Keratinocyte (primary cell): ENCODE measurements at regions not wholly inside any gene's neighbourhood (a gene's known extent, or its start where the extent isn't known, plus 50 kb on each side); places are given as distances from the start of the nearest gene placed in this dataset.

ENCODE experiments used
- DNase-seq: peaks from one replicate; pipeline ENCODE4 v3.0.0-alpha.2; 2011; ENCODE audit warnings: low read depth, missing footprints, low spot score
- FAIRE-seq: peaks from 2 replicates; lab custom pipeline; 2011; peaks lifted over from hg19 to GRCh38; lab: Jason Lieb, UNC
- H2AFZ ChIP-seq: 2 replicates; pipeline ENCODE4 v1.6.0; 2012; ENCODE audit warnings: low read length, control low read depth, inconsistent platforms; ENCODE audit not compliant: control insufficient read depth
- H3K27ac ChIP-seq: 2 replicates; pipeline ENCODE4 v1.5.1; 2011; ENCODE audit warnings: low read length; ENCODE audit not compliant: control insufficient read depth, insufficient read depth
- H3K27me3 ChIP-seq: 3 replicates; pipeline ENCODE4 v1.6.0; 2011; ENCODE audit warnings: low read length; ENCODE audit not compliant: control insufficient read depth, insufficient read depth; ENCODE audit errors: extremely low read depth
- H3K36me3 ChIP-seq, 2 experiments: 2 replicates in 1 of 2; 3 replicates in 1 of 2; pipeline ENCODE4 v1.5.1; 2011; ENCODE audit warnings: low read length in 2 of 2, mild to moderate bottlenecking in 1 of 2; ENCODE audit not compliant: control insufficient read depth in 2 of 2, insufficient read depth in 2 of 2; ENCODE audit errors: extremely low read depth in 1 of 2
- H3K4me1 ChIP-seq: 3 replicates; pipeline ENCODE4 v1.5.1; 2011; ENCODE audit warnings: low read length; ENCODE audit not compliant: control insufficient read depth, insufficient read depth; ENCODE audit errors: extremely low read depth
- H3K4me2 ChIP-seq: 3 replicates; pipeline ENCODE4 v1.6.0; 2011; ENCODE audit warnings: low read depth, low read length; ENCODE audit not compliant: control insufficient read depth, insufficient read depth; ENCODE audit errors: extremely low read depth
- H3K4me3 ChIP-seq, 3 experiments: fragments of 200-600 bp in 1 of 3; sonication (generic) in 1 of 3; 2 replicates in 2 of 3; 3 replicates in 1 of 3; pipeline ENCODE4 v1.5.1; 2011 to 2016; ENCODE audit warnings: low read length in 3 of 3, mild to moderate bottlenecking in 3 of 3, control low read depth in 2 of 3, inconsistent platforms in 1 of 3, low read depth in 1 of 3, mixed read lengths in 1 of 3, mixed run types in 1 of 3, moderate library complexity in 1 of 3; ENCODE audit not compliant: control insufficient read depth in 2 of 3, insufficient read depth in 2 of 3; ENCODE audit errors: extremely low read depth in 1 of 3
- H3K79me2 ChIP-seq: 2 replicates; pipeline ENCODE4 v1.6.0; 2012; ENCODE audit warnings: low read length; ENCODE audit not compliant: control insufficient read depth, insufficient read depth
- H3K9ac ChIP-seq: 3 replicates; pipeline ENCODE4 v1.6.0; 2011; ENCODE audit warnings: low read length; ENCODE audit not compliant: control insufficient read depth, insufficient read depth; ENCODE audit errors: extremely low read depth
- H3K9me1 ChIP-seq: 3 replicates; pipeline ENCODE4 v1.6.0; 2011; ENCODE audit warnings: low read length; ENCODE audit not compliant: control insufficient read depth, insufficient read depth; ENCODE audit errors: extremely low read depth
- H3K9me3 ChIP-seq: 2 replicates; pipeline ENCODE4 v1.5.1; 2012; ENCODE audit warnings: low read depth, low read length; ENCODE audit not compliant: control insufficient read depth
- H4K20me1 ChIP-seq: 3 replicates; pipeline ENCODE4 v1.6.0; 2011; ENCODE audit warnings: low read length; ENCODE audit not compliant: control insufficient read depth, insufficient read depth; ENCODE audit errors: extremely low read depth
- CTCF ChIP-seq, 3 experiments: IDR thresholded peaks in 1 of 3; conservative IDR thresholded peaks in 1 of 3; optimal IDR thresholded peaks in 1 of 3; 2 replicates in 2 of 3; 3 replicates in 1 of 3; pipeline versions ENCODE3 to v1.5.1; 2011; ENCODE audit warnings: low read length in 3 of 3, mild to moderate bottlenecking in 3 of 3, moderate library complexity in 2 of 3, control low read depth in 1 of 3, inconsistent platforms in 1 of 3; ENCODE audit not compliant: insufficient read depth in 2 of 3; ENCODE audit errors: extremely low read depth in 1 of 3
- EZH2 ChIP-seq: IDR thresholded peaks from one replicate; pipeline ENCODE4 v1.6.1; 2012; ENCODE audit warnings: inconsistent platforms, mild to moderate bottlenecking, low read length, moderate library complexity
- dilution Hi-C: fragments of 300-500 bp; cut with MboI; formaldehyde crosslinking; loops from one replicate; pipeline ENCODE4 v1.7.0; 2020; ENCODE audit warnings: low sequenced_read_pairs; ENCODE audit not compliant: extremely low pct_ligation_motif_present

DNA sequence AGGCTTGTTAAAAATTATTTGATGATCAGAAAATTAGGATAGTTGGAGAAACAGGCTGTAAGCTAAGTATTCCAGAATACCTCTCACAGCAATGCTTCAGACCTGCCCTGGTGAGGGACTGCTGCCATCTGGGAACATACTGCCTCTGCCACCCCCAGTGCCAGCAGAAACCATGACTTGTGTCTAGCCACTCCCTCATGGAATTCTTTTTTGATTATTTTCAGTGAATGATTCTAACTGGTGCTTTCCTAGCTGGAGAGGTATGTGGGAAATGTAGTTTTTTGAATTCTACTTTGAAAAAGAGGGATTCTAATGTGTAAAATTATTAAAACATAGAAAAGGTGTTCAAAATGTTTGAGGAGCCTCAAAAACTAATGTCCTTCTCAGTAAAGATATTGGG, 126.3 kb downstream of the HMHB1 start:
- DNase-seq (no peak), FAIRE-seq (no peak)
- no peak overlapping the region for H3K4me3 ChIP-seq
- H3K4me2 ChIP-seq = no peak overlapping the region
- H3K4me1 ChIP-seq = peaks cover 6% of the 10 kb centered on the region
- no peak overlapping the region for H3K9ac ChIP-seq
- no peaks in the 10 kb centered on the region for H3K36me3 ChIP-seq
- no peaks in the 10 kb centered on the region for H3K9me1 ChIP-seq
- TF ChIP-seq CTCF (optimal IDR thresholded peaks at IDR 0.05 in 1 of 3, IDR thresholded peaks at IDR 0.05 in 1 of 3, conservative IDR thresholded peaks at IDR 0.05 in 1 of 3; ENCODE audit: extremely low read depth in 1 of 3, insufficient read depth in 2 of 3, low read length in 3 of 3) (no peak), EZH2 (no peak)
- H2AFZ ChIP-seq = no peak overlapping the region
- no peak overlapping the region for H3K27ac ChIP-seq
- H3K9me3 ChIP-seq = no peaks in the 10 kb centered on the region
- H3K27me3 ChIP-seq = no peaks in the 10 kb centered on the region
- dilution Hi-C loops = loop anchor here (25.0 kb wide), 1 partner anchor 101 kb away; no protein-coding TSS in a partner anchor
- H4K20me1 ChIP-seq = no peaks in the 10 kb centered on the region
- H3K79me2 ChIP-seq = no peaks in the 10 kb centered on the region

GRCh38 chr5:143946837-143947236, 134.9 kb downstream of the HMHB1 start:
- Histone ChIP-seq H4K20me1 (no peaks in the 10 kb centered on the region), H3K4me1 (no peaks in the 10 kb centered on the region), H3K36me3 (no peaks in the 10 kb centered on the region), H2AFZ (no peak overlapping the region), H3K4me3 (no peak overlapping the region), H3K9ac (no peak overlapping the region), H3K9me1 (no peaks in the 10 kb centered on the region), H3K4me2 (no peak overlapping the region), H3K79me2 (no peaks in the 10 kb centered on the region), H3K27ac (no peak overlapping the region), H3K27me3 (no peaks in the 10 kb centered on the region), H3K9me3 (no peaks in the 10 kb centered on the region)
- DNase-seq (no peak), FAIRE-seq (no peak)
- dilution Hi-C loops = loop anchor here (25.0 kb wide), 1 partner anchor 110 kb away; no protein-coding TSS in a partner anchor
- TF ChIP-seq EZH2 (no peak), CTCF (optimal IDR thresholded peaks at IDR 0.05 in 1 of 3, IDR thresholded peaks at IDR 0.05 in 1 of 3, conservative IDR thresholded peaks at IDR 0.05 in 1 of 3; ENCODE audit: extremely low read depth in 1 of 3, insufficient read depth in 2 of 3, low read length in 3 of 3) (no peak)
